GM10266 (cell line): ENCODE measurements at regions not wholly inside any gene's neighbourhood (a gene's known extent, or its start where the extent isn't known, plus 50 kb on each side); places are given as distances from the start of the nearest gene placed in this dataset.

Experiments
- DNase-seq: peaks from one replicate; pipeline ENCODE4 v3.0.0; 2012; ENCODE audit errors: extremely low spot score
- TF ChIP-seq, protein P1 (sequence below): IDR thresholded peaks from 2 replicates; pipeline ENCODE4 v1.5.1; 2012; ENCODE audit warnings: mild to moderate bottlenecking, low read depth; ENCODE audit not compliant: control insufficient read depth, insufficient read depth; ENCODE audit errors: missing control alignments

GRCh38 chr10:111261081-111261615 is 184.3 kb downstream of the ADRA2A start:
- TF ChIP-seq, protein P1, sequence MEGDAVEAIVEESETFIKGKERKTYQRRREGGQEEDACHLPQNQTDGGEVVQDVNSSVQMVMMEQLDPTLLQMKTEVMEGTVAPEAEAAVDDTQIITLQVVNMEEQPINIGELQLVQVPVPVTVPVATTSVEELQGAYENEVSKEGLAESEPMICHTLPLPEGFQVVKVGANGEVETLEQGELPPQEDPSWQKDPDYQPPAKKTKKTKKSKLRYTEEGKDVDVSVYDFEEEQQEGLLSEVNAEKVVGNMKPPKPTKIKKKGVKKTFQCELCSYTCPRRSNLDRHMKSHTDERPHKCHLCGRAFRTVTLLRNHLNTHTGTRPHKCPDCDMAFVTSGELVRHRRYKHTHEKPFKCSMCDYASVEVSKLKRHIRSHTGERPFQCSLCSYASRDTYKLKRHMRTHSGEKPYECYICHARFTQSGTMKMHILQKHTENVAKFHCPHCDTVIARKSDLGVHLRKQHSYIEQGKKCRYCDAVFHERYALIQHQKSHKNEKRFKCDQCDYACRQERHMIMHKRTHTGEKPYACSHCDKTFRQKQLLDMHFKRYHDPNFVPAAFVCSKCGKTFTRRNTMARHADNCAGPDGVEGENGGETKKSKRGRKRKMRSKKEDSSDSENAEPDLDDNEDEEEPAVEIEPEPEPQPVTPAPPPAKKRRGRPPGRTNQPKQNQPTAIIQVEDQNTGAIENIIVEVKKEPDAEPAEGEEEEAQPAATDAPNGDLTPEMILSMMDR: no peak

GRCh38 chr10:111265341-111265740 is 188.5 kb downstream of the ADRA2A start:
- no peak for DNase-seq
- TF ChIP-seq, protein P1: no peak

More at GRCh38 chr10:111261081-111261615, 184.3 kb downstream of the ADRA2A start:
- DNase-seq: no peak

- DNase-seq: no peak
- TF ChIP-seq, protein P1: no peak
Measured at GRCh38 chr10:111266165-111266564, 189.3 kb downstream of the ADRA2A start.

DNA sequence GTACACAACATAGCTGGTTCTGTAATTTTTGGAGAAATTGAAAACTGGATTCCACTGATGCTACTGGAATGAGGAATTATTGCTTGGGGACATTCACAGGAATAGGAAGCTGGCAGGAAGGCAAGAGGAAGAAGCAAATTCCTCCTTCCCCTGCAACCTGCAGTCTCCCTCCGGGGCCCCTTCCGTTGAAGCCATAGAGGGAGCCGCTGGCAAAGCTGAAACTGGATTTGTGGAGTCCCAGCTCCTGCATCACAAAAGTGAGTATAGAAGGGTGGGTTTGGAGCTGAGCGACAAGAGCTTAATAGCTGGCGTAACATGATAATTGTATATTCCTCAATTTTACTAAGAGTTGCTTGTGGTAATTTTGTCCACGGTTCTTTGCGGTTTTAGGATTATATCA is 190.8 kb downstream of the ADRA2A start:
- TF ChIP-seq, protein P1: no peak
- no peak for DNase-seq

- DNase-seq: no peak
- TF ChIP-seq, protein P1: no peak
Measured at GRCh38 chr10:111273235-111273634, 196.4 kb downstream of the ADRA2A start.

DNA sequence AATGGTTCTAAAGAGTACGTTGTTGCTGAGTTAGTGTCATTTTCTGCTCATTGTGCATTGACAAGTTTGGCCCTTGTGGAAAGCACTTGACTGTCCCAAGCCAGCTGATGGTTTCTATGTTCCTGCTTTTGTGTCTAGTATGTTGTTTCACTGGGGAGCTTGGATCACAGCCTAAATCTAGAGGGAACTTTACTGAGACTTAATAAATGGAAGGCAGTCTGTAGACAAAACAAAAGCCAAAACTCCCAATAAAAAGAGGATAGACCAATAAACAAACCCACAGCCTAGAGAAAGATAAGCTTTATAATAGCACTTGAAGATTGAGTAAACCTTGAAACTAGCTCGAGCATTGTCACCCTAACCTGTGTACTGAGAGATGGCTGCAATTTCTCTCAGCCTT is 196.8 kb downstream of the ADRA2A start:
- TF ChIP-seq, protein P1: no peak
- DNase-seq: no peak

DNA sequence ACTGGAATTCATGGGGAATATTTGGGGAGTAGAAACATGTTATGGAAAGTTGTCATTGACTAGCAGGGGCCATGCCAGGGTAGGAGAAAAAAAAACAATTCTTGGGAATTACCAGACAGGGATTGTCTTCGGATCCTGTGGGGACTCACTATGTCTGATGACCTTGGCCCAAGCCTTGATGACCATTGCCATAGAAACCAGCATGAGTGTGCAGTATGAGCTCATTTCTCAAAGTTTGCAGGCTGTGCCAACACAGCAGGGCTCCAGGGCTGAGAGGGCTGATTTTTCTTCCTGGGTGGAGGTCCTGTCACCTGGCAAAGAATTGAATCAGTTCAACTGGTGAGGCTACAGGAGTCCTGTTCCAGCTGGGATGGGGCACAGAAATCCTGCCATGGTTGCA is 198.3 kb downstream of the ADRA2A start:
- TF ChIP-seq, protein P1: no peak
- no peak for DNase-seq
